ENCODE measurements at regions not wholly inside any gene's neighbourhood (a gene's known extent, or its start where the extent isn't known, plus 50 kb on each side); places are given as distances from the start of the nearest gene placed in this dataset.

GRCh38 chr20:51079488-51079887, 56.6 kb upstream of the KCNG1 start:
- Histone ChIP-seq H2AK9ac (replicated peaks; ENCODE audit: low read depth, low read length, poor library complexity) (no peak overlapping the region), H3K9ac (ENCODE audit: low read depth, low read length) (no peak overlapping the region), H4K5ac (ENCODE audit: low read depth, low read length) (no peak overlapping the region), H4K91ac (ENCODE audit: insufficient read depth, low read depth, low read length) (no peak overlapping the region), H2BK5ac (ENCODE audit: low read depth, low read length, poor library complexity, severe bottlenecking) (no peak overlapping the region), H3K4me3 (ENCODE audit: insufficient read depth, low read depth, low read length) (no peak overlapping the region), H3K56ac (ENCODE audit: extremely low read depth, insufficient read depth, low read length) (no peak overlapping the region), H3K4me2 (ENCODE audit: low read depth, low read length) (no peak overlapping the region), H2BK15ac (ENCODE audit: low read depth, low read length) (no peak overlapping the region), H3K14ac (replicated peaks; ENCODE audit: low read depth, low read length) (no peak overlapping the region), H2BK20ac (ENCODE audit: low read depth, low read length) (no peak overlapping the region), H3K36me3 (ENCODE audit: control insufficient read depth, insufficient read depth, low read length) (no peaks in the 10 kb centered on the region), H3K79me1 (ENCODE audit: low read depth in 1 of 2, low read length in 2 of 2) (no peaks in the 10 kb centered on the region), H3K18ac (ENCODE audit: low read depth, low read length) (no peak overlapping the region), H4K8ac (ENCODE audit: low read depth in 2 of 2, low read length in 2 of 2) (no peak overlapping the region), H3K23ac (ENCODE audit: low read depth, low read length) (no peak overlapping the region), H3K4ac (ENCODE audit: low read depth, low read length) (no peak overlapping the region), H2AK5ac (ENCODE audit: low read depth, low read length) (no peak overlapping the region), H3K9me1 (ENCODE audit: insufficient read depth, low read length) (no peaks in the 10 kb centered on the region), H3K9me3 (ENCODE audit: control insufficient read depth, insufficient read depth, low read length) (peaks cover 4% of the 10 kb centered on the region; the same call in 1 of the 2 replicates), H2AFZ (replicated peaks; ENCODE audit: low read length, poor library complexity) (no peak overlapping the region), H3K27ac (ENCODE audit: insufficient read depth, low read length) (no peak overlapping the region), H2BK120ac (ENCODE audit: low read depth, low read length) (no peak overlapping the region), H4K20me1 (ENCODE audit: insufficient read depth, low read length) (no peaks in the 10 kb centered on the region), H3K27me3 (ENCODE audit: control insufficient read depth, insufficient read depth, low read length) (peaks cover 74% of the 10 kb centered on the region), H3K4me1 (ENCODE audit: control insufficient read depth, insufficient read depth, low read length) (no peaks in the 10 kb centered on the region)
- no peak for DNase-seq
- in situ Hi-C loops (cut with MboI; ENCODE audit: low sequenced_read_pairs) (no loop called here), dilution Hi-C loops (cut with HindIII; ENCODE audit: low sequenced_read_pairs, unreplicated experiment) (no loop called here), intact Hi-C loops (cut with micrococcal nuclease) (no loop called here)
- CTCF ChIA-PET = no interaction called here
- ATAC-seq (ENCODE audit: low read depth) = no peak
- BruUV-seq (replicated peaks) = no TSS peak
- no peak for TF ChIP-seq BHLHE40 (IDR thresholded peaks at IDR 0.05; ENCODE audit: low read depth, low read length)
- no CpG with 5 or more reads among the region's 2 CpGs for WGBS, 2 experiments (ENCODE audit: extremely low coverage in 2 of 2, insufficient read length in 1 of 2)
- POLR2A ChIA-PET (ENCODE audit: unreplicated experiment) = no interaction called here

Data from IMR-90 (cell line).